ENCODE measurements at regions not wholly inside any gene's neighbourhood (a gene's known extent, or its start where the extent isn't known, plus 50 kb on each side); places are given as distances from the start of the nearest gene placed in this dataset.

DNA sequence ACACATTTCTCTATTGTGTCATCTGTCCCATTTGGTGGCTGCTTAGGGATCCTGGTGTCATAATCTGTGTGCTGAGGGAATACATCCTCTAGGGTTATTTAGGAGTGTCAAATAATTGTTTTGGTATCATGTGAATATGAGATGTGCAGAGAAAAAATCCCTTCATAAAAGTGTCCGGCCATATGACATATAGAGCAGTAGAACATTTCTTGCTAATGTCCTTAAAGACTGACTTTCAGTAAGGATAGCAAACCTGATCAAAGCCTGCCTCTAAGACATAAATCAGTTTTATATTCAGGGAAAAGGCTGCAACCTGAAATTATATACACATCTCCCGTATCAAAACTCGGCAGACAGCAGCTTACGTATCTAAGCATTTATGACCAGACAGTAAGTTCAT, 211.6 kb downstream of the ADAM29 start:
- no peak for DNase-seq
- WGBS, 2 donors = 73 to 93% methylated on average over 4 of the region's 4 CpGs

DNA sequence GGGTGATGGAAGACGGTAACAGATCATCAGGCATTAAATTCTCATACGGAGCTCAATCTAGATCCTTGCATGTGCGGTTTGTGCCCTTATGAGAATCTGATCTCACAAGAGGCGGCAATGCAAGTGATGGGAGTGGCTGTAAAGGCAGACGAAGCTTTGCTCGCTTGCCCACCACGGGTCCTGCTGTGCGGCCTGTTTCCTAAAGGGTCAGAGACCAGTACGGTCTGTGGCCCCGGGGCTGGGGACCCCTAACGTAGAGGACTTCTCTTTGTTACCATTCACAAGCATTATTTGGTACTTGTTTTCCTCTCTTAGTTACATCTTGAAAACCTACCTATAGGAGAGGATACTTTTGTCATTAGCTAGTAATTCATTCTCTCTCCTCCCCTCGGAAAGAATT, 221.0 kb downstream of the ADAM29 start:
- TF ChIP-seq POLR2AphosphoS5 (IDR thresholded peaks at IDR 0.05) (no peak), POLR2A (IDR thresholded peaks at IDR 0.05) (no peak), EP300 (IDR thresholded peaks at IDR 0.05) (no peak), CTCF (IDR thresholded peaks at IDR 0.05) (no peak)
- Histone ChIP-seq H3K27me3 (no peaks in the 10 kb centered on the region), H3K36me3 (no peaks in the 10 kb centered on the region), H3K4me3 (no peak overlapping the region), H3K27ac (no peak overlapping the region), H3K9me3 (no peaks in the 10 kb centered on the region), H3K4me1 (no peaks in the 10 kb centered on the region)
- ATAC-seq (ENCODE audit: low FRiP score in 2 of 2) = no peak
- WGBS, 2 donors = 84 to 87% methylated on average over 12 of the region's 12 CpGs
- DNase-seq = no peak

More for the DNA sequence above, 211.6 kb downstream of the ADAM29 start:
- Histone ChIP-seq H3K36me3 (no peaks in the 10 kb centered on the region), H3K9me3 (no peaks in the 10 kb centered on the region), H3K4me1 (no peaks in the 10 kb centered on the region), H3K27ac (no peak overlapping the region), H3K27me3 (no peaks in the 10 kb centered on the region), H3K4me3 (no peak overlapping the region)
- ATAC-seq (ENCODE audit: low FRiP score in 2 of 2) = no peak
- TF ChIP-seq POLR2AphosphoS5 (IDR thresholded peaks at IDR 0.05) (no peak), POLR2A (IDR thresholded peaks at IDR 0.05) (no peak), EP300 (IDR thresholded peaks at IDR 0.05) (no peak), CTCF (IDR thresholded peaks at IDR 0.05) (no peak)

DNA sequence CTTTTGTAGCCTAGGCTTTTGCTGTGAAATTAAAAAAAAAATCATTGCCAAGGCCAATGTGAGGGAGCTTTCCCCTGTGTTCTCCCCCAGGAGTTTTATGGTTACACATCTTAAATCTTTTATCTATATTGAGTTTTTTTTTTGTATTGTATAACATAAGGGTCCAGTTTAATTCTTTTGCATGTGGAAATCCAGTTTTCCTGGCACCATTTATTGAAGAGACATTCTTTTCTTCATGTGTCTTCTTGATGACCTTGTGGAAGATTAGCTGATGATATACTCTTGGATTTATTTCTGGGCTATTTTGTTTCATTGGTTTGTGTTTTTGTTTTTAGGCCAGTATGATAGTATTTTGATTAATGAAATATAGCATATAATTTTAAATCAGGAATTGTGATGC, 225.0 kb downstream of the ADAM29 start:
- Histone ChIP-seq H3K9me3 (no peaks in the 10 kb centered on the region), H3K27ac (no peak overlapping the region), H3K36me3 (no peaks in the 10 kb centered on the region), H3K27me3 (no peaks in the 10 kb centered on the region), H3K4me3 (no peak overlapping the region), H3K4me1 (no peaks in the 10 kb centered on the region)
- TF ChIP-seq CTCF (IDR thresholded peaks at IDR 0.05) = no peak
- no peak for TF ChIP-seq POLR2A (IDR thresholded peaks at IDR 0.05)
- TF ChIP-seq POLR2AphosphoS5 (IDR thresholded peaks at IDR 0.05) = no peak
- no peak for TF ChIP-seq EP300 (IDR thresholded peaks at IDR 0.05)
- DNase-seq (no peak), ATAC-seq (ENCODE audit: low FRiP score in 2 of 2) (no peak)

DNA sequence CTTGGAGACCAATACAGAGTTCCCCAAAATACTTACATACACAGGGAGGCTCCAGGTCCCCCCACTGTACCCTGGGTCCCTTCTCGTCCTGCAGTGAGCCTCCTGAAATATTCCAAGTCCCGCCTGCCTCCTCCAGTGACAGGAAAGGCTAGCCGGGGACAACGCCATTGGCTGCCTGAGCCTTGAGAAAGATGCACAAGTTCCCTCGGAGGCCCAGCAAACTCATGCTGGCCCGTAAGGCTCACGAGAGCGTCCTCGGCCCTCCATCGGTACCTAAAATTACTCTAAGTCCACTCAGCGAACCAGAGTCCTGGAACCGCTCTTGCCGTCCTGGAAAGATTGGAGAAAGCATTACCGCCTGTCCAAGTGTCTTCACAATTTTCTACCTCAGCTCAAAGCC, 228.6 kb downstream of the ADAM29 start:
- no peak overlapping the region for H3K27ac ChIP-seq
- H3K36me3 ChIP-seq = no peaks in the 10 kb centered on the region
- no peaks in the 10 kb centered on the region for H3K9me3 ChIP-seq
- H3K4me3 ChIP-seq = no peak overlapping the region
- H3K27me3 ChIP-seq = no peaks in the 10 kb centered on the region
- H3K4me1 ChIP-seq = no peaks in the 10 kb centered on the region
- ATAC-seq (ENCODE audit: low FRiP score in 2 of 2) = no peak
- TF ChIP-seq EP300 (IDR thresholded peaks at IDR 0.05) (no peak), POLR2A (IDR thresholded peaks at IDR 0.05) (no peak), CTCF (IDR thresholded peaks at IDR 0.05) (no peak), POLR2AphosphoS5 (IDR thresholded peaks at IDR 0.05) (no peak)
- peak in 1 of 2 donors; percentile 20 for DNase-seq
- 91 to 95% methylated on average over 14 of the region's 14 CpGs for WGBS, 2 donors

DNA sequence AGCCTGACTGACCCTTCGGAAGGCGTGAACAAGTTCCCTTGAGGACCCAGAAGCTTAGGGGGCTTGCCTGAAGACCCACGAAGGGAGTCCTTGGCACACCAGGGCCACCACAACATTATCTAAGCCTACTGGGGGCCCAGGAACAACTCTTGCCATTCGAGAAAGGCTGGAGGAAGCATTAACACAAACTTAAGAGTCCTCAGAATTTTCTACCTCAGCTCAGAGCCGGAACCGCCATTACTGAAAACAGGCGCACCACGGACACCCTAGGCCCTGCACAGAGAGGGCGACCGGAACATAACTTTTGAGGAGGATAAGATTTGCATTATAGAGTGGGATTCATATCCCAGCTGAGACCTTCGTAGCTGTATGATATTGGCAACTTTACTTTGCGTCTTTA, 229.1 kb downstream of the ADAM29 start:
- no peak for DNase-seq
- H3K27ac ChIP-seq = no peak overlapping the region
- no peaks in the 10 kb centered on the region for H3K27me3 ChIP-seq
- no peaks in the 10 kb centered on the region for H3K36me3 ChIP-seq
- no peaks in the 10 kb centered on the region for H3K4me1 ChIP-seq
- H3K9me3 ChIP-seq = no peaks in the 10 kb centered on the region
- no peak for TF ChIP-seq CTCF (IDR thresholded peaks at IDR 0.05)
- no peak for TF ChIP-seq POLR2A (IDR thresholded peaks at IDR 0.05)
- TF ChIP-seq EP300 (IDR thresholded peaks at IDR 0.05) = no peak
- TF ChIP-seq POLR2AphosphoS5 (IDR thresholded peaks at IDR 0.05) = no peak
- H3K4me3 ChIP-seq = no peak overlapping the region
- no peak for ATAC-seq (ENCODE audit: low FRiP score in 2 of 2)
- 87 to 90% methylated on average over 11 to 12 of the region's 12 CpGs for WGBS, 2 donors

Data from upper lobe of left lung (tissue), 6 donors.